ENCODE measurements at regions not wholly inside any gene's neighbourhood (a gene's known extent, or its start where the extent isn't known, plus 50 kb on each side); places are given as distances from the start of the nearest gene placed in this dataset.

DNA sequence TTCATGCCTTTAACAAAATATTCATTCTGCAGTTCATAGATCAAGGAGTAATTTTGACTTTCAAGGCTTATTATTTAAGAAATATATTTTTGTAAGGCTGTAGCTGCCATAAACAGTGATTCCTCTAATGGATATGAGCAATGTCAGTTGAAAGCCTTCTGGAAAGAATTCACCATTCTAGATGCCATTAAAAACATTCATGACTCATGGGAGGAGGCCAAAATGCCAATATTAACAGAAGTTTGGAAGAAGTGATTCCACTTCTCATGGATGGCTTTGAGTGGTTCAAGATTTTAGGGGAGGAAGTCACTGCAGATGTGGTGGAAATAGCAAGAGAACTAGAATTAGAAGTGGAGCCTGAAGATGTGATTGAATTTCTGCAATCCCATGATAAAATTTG is 229.1 kb downstream of the DEPDC1B start:
- H3K4me3 Mint-ChIP-seq, result no peak overlapping the region
- peaks cover 2% of the 10 kb centered on the region for H3K9me3 Mint-ChIP-seq (ENCODE audit: insufficient read depth)
- TF ChIP-seq, protein P1, sequence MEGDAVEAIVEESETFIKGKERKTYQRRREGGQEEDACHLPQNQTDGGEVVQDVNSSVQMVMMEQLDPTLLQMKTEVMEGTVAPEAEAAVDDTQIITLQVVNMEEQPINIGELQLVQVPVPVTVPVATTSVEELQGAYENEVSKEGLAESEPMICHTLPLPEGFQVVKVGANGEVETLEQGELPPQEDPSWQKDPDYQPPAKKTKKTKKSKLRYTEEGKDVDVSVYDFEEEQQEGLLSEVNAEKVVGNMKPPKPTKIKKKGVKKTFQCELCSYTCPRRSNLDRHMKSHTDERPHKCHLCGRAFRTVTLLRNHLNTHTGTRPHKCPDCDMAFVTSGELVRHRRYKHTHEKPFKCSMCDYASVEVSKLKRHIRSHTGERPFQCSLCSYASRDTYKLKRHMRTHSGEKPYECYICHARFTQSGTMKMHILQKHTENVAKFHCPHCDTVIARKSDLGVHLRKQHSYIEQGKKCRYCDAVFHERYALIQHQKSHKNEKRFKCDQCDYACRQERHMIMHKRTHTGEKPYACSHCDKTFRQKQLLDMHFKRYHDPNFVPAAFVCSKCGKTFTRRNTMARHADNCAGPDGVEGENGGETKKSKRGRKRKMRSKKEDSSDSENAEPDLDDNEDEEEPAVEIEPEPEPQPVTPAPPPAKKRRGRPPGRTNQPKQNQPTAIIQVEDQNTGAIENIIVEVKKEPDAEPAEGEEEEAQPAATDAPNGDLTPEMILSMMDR (IDR thresholded peaks at IDR 0.05), result no peak
- no peak for TF ChIP-seq EZH2 (IDR thresholded peaks at IDR 0.05; ENCODE audit: borderline replicate concordance, insufficient read depth, low read depth, low read length, poor library complexity, severe bottlenecking)
- no peak overlapping the region for H3K4me2 ChIP-seq (replicated peaks; ENCODE audit: low read depth, low read length, poor library complexity, severe bottlenecking)
- peaks cover 5% of the 10 kb centered on the region for H3K27me3 Mint-ChIP-seq
- H3K9ac ChIP-seq (ENCODE audit: low read length), result no peak overlapping the region
- CTCF ChIA-PET, result no interaction called here
- no peak overlapping the region for H3K27ac ChIP-seq (ENCODE audit: low read length in 2 of 2)
- H3K9me3 ChIP-seq (ENCODE audit: control extremely low read depth in 1 of 3, control insufficient read depth in 2 of 3, insufficient read depth in 1 of 3, low read length in 2 of 3), result peaks cover 0 to 3% (median 0%) of the 10 kb centered on the region in 3 donors
- DNase-seq (no peak), ATAC-seq (ENCODE audit: low read depth) (no peak)
- no peaks in the 10 kb centered on the region for H3K4me1 Mint-ChIP-seq
- H3K27ac Mint-ChIP-seq, result no peak overlapping the region
- no peaks in the 10 kb centered on the region for H3K79me2 ChIP-seq (ENCODE audit: control insufficient read depth, insufficient read depth, low read length)
- no peaks in the 10 kb centered on the region for H3K4me1 ChIP-seq (ENCODE audit: control insufficient read depth in 2 of 2, insufficient read depth in 2 of 2, low read length in 2 of 2)
- POLR2A ChIA-PET, result no interaction called here
- H3K27me3 ChIP-seq (replicated peaks in 1 of 4; ENCODE audit: control extremely low read depth in 1 of 4, control insufficient read depth in 3 of 4, insufficient read depth in 4 of 4, low read length in 3 of 4), result no peaks in the 10 kb centered on the region
- H2AFZ ChIP-seq (ENCODE audit: insufficient read depth, low read depth, low read length, poor library complexity, severe bottlenecking), result no peak overlapping the region
- no peak overlapping the region for H3K4me3 ChIP-seq (ENCODE audit: control extremely low read depth in 1 of 5, extremely low read depth in 1 of 5, insufficient read depth in 1 of 5, low read depth in 2 of 5, low read length in 4 of 5)
- no peaks in the 10 kb centered on the region for H4K20me1 ChIP-seq (ENCODE audit: control insufficient read depth, insufficient read depth, low read length, poor library complexity, severe bottlenecking)
- intact Hi-C loops (cut with micrococcal nuclease), result no loop called here
- H3K36me3 ChIP-seq (replicated peaks in 1 of 2; ENCODE audit: control extremely low read depth in 1 of 2, control insufficient read depth in 1 of 2, extremely low read depth in 1 of 2, insufficient read depth in 2 of 2, low read length in 1 of 2), result peaks cover 0 to 1% of the 10 kb centered on the region in 2 experiments

DNA sequence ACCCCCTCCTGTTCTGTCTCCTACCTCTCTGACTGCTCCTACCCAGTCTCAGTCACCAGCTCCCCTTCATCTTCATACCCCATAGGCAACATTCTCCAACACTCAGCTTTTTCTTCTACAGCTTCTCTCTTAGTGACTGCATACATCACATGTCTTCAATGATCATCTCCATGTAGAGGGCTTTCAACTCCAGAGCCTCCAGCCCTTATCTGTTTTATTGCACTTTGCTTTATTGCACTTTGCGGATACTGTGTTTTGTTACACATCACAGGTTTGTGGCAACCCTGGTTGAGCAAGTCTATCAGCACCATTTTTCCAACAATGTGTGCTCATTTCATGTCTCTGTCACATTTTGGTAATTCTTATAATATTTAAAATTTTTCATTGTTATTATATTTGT is 230.7 kb downstream of the DEPDC1B start:
- H3K9ac ChIP-seq (ENCODE audit: low read length), result no peak overlapping the region
- no peaks in the 10 kb centered on the region for H3K27me3 ChIP-seq (replicated peaks in 1 of 4; ENCODE audit: control extremely low read depth in 1 of 4, control insufficient read depth in 3 of 4, insufficient read depth in 4 of 4, low read length in 3 of 4)
- no peaks in the 10 kb centered on the region for H4K20me1 ChIP-seq (ENCODE audit: control insufficient read depth, insufficient read depth, low read length, poor library complexity, severe bottlenecking)
- Mint-ChIP-seq H3K9me3 (ENCODE audit: insufficient read depth) (peaks cover 2% of the 10 kb centered on the region), H3K27me3 (peaks cover 5% of the 10 kb centered on the region), H3K4me3 (no peak overlapping the region), H3K27ac (no peak overlapping the region), H3K4me1 (no peaks in the 10 kb centered on the region)
- TF ChIP-seq, protein P1 (IDR thresholded peaks at IDR 0.05), result no peak
- no peak for TF ChIP-seq EZH2 (IDR thresholded peaks at IDR 0.05; ENCODE audit: borderline replicate concordance, insufficient read depth, low read depth, low read length, poor library complexity, severe bottlenecking)
- H2AFZ ChIP-seq (ENCODE audit: insufficient read depth, low read depth, low read length, poor library complexity, severe bottlenecking), result no peak overlapping the region
- WGBS (ENCODE audit: insufficient coverage), result no CpG with 5 or more reads among the region's 1 CpG
- H3K27ac ChIP-seq (ENCODE audit: low read length in 2 of 2), result no peak overlapping the region
- POLR2A ChIA-PET, result no interaction called here
- no peak overlapping the region for H3K4me3 ChIP-seq (ENCODE audit: control extremely low read depth in 1 of 5, extremely low read depth in 1 of 5, insufficient read depth in 1 of 5, low read depth in 2 of 5, low read length in 4 of 5)
- ATAC-seq (ENCODE audit: low read depth) (no peak), DNase-seq (no peak)
- no peaks in the 10 kb centered on the region for H3K4me1 ChIP-seq (ENCODE audit: control insufficient read depth in 2 of 2, insufficient read depth in 2 of 2, low read length in 2 of 2)
- H3K9me3 ChIP-seq (ENCODE audit: control extremely low read depth in 1 of 3, control insufficient read depth in 2 of 3, insufficient read depth in 1 of 3, low read length in 2 of 3), result peaks cover 0 to 3% (median 0%) of the 10 kb centered on the region in 3 donors
- CTCF ChIA-PET, result no interaction called here
- no peaks in the 10 kb centered on the region for H3K79me2 ChIP-seq (ENCODE audit: control insufficient read depth, insufficient read depth, low read length)
- peaks cover 0 to 1% of the 10 kb centered on the region in 2 experiments for H3K36me3 ChIP-seq (replicated peaks in 1 of 2; ENCODE audit: control extremely low read depth in 1 of 2, control insufficient read depth in 1 of 2, extremely low read depth in 1 of 2, insufficient read depth in 2 of 2, low read length in 1 of 2)
- no peak overlapping the region for H3K4me2 ChIP-seq (replicated peaks; ENCODE audit: low read depth, low read length, poor library complexity, severe bottlenecking)
- intact Hi-C loops (cut with micrococcal nuclease), result no loop called here
